NCI-H774 (cell line): ENCODE measurements at regions not wholly inside any gene's neighbourhood (a gene's known extent, or its start where the extent isn't known, plus 50 kb on each side); places are given as distances from the start of the nearest gene placed in this dataset.

ENCODE experiments used
- DNase-seq: peaks from one replicate; lab custom pipeline; 2025; lab: John Stamatoyannopoulos, UW

DNA sequence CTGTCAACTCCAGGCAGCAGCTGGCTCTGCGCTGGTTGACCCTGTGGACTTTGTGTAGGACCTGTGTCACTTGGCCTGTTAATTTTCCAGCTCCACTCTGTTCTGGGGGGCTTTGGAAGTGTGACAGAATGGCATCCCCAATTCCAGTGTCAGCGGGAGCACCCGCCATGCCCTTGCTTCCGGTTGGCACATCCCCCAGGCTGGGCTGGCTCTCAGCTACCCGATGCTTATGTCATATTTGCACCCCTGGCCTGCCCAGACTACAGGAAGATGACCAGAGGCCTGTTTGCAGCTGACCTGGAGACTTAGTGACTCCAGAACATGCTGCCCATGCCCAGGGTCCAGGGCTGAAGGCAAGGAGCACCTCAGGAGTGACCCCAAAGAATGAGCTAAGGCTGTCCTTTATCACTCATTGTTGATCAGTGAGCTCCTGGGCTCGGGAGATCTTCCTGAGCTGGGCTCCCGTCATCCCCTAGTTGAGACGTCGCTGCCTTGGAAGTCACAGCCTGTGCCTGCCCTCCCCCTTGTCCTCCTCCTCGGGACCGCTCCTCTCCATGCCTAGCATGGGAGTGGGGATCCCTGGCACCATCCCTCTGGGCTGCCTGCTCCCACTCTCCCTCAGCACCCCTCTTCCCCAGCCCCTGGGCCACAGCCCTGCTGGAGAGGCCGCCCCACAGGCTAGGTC lies 163.4 kb upstream of the RTL1 start:
- no peak for DNase-seq

- DNase-seq: no peak
Measured at GRCh38 chr14:101068313-101069227, 165.0 kb upstream of the RTL1 start.

GRCh38 chr14:101069228-101069549 lies 165.7 kb upstream of the RTL1 start:
- DNase-seq: no peak

- no peak for DNase-seq
Measured at GRCh38 chr14:101069666-101070362, 166.3 kb upstream of the RTL1 start.

GRCh38 chr14:101070540-101071492 lies 167.3 kb upstream of the RTL1 start:
- no peak for DNase-seq

GRCh38 chr14:101071493-101071906 lies 168.0 kb upstream of the RTL1 start:
- DNase-seq: no peak

- DNase-seq: no peak
Measured at GRCh38 chr14:101072070-101072469, 168.5 kb upstream of the RTL1 start.

DNA sequence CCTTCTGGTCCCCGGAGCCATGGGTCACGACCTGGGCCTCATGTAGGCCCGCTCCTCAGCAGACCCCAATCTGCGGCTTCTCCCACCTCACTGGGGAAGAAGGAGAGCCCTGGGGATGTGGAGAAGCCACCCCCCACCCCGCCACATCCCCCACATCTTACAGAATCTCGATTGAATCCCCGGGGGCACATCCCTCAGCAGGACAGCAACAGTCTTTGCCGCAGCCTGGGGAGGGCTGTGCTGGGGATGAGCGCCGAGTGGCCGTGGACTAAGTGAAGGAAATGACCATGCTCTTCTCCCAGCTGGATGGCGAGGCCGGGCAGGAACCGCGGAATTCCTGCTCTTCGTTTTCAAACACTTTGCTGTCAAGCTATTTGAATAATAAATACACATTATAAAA lies 169.0 kb upstream of the RTL1 start:
- DNase-seq: no peak

DNA sequence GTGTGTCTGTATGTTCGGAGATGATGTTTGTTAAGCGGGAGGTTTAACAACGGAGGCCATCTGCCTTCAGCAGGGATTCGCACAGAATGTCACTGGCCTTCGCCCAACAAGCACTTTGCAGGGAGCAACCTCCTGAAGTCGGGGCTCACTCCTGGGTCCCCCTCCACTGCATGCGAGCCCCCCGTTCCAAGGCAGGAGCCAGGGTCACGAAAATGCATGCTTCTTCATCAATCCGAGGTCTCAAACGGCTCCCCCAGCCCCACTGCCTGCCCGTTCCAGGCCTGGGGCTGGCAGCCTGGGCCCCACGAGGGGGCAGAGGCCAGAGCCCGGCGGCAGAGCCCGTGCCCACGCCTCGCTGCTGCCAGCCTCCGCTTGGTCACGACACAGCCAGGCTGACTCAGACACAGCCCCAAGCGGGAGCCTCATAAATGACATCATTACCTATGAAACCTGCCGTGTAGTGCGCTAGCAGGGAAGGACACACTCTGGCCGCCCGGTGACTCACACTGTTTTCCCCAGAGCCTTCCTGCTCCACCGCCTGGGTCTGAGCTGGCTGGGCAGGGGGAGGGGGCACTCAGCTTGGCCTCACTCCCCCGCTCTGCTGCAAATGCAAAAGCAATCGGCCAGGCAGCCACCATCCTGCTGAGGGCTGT lies 169.5 kb upstream of the RTL1 start:
- DNase-seq: peak; percentile 35

DNA sequence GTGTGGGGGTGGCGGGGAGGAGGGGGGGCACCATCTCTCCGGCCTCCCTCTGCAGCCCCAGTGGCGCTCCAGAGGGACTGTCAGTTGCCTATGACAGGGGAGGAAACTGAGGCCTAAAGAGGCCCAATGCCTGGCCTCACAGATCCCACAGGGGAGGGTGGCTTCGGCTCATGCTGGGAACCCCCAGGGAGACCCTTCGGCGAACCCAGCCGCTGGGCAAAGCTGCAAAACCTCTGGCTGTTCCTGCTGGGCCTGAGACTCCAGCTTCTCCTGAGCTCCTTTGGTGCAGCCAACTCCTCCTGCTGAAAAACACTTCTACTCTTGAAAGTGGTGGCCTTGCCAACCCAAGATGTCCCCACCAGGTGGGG lies 170.1 kb upstream of the RTL1 start:
- no peak for DNase-seq

DNA sequence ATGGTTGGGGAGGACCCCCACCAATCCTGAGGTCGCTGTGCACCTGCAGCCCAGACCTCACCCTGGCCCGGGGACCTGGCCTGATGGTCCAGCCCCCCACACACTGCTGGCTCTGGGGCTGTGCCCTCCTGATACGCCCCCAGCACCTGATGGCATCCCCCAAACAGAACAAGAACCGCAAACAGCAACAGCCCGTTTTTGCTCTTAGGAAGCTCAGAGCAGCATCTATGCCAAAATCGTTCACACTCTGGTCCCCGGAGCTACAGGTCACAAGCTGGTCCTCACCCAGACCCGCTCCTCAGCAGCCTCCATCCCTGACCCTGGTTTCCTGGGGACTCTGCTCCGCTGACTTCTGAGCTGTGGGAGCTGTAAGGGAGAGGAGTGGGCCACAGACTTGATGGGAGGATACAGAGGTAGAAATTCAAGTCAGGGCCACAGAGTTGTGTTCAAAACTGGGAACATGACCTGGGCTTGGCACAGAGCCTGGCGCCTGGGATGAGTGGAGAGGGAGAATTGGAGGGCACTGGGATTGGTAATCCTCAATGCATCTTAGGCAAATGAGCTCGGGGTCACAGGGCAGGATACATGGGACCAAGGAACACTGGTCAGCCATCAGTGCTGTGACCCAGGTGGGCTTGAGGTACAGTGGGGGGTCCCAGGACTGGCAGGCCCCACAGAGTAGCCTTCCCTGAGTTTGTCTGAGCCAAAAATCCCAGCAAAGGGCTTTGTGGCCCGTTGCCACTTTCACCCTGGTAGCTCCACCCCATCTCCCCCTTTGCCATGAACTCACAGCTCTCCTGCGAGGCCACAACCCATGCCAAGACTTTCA lies 170.9 kb upstream of the RTL1 start:
- DNase-seq: no peak

DNA sequence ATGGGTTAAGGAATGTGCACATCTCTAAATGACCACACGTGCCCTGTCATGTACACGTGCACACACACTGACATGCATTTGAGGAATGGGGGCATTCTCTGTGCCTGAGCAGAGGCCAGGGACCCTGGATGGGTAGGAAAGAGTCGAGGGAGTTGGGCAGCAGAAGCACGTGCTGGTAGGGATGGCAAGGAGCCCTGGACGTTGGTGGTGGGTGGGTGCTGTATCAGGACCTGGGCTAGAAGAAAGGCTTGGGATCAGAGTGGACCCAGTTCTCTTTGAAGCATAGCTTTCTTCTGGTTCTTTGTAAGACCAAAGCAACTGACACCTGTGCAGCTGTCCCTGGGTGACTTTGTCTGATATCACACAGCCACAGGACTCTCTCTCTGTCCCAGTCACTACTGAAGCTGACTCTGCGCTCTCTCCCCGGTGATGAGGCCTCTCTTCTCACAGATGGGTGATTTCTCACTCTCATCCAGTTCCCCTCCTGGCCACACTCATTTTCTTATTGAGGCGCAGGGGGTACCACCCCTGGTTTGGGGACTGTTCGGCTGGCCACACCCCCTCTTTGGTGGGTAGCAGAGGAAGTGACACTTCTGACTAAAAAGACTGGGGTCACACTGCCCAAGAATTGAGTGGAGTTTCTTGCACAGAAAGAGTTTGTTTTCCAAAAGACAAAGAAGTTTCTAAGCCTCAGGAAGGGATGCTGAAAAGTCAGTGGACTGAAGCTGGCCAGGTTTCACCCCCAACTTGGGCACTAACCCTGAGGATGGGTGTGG lies 171.7 kb upstream of the RTL1 start:
- no peak for DNase-seq

GRCh38 chr14:101075801-101076413 lies 172.4 kb upstream of the RTL1 start:
- no peak for DNase-seq

DNA sequence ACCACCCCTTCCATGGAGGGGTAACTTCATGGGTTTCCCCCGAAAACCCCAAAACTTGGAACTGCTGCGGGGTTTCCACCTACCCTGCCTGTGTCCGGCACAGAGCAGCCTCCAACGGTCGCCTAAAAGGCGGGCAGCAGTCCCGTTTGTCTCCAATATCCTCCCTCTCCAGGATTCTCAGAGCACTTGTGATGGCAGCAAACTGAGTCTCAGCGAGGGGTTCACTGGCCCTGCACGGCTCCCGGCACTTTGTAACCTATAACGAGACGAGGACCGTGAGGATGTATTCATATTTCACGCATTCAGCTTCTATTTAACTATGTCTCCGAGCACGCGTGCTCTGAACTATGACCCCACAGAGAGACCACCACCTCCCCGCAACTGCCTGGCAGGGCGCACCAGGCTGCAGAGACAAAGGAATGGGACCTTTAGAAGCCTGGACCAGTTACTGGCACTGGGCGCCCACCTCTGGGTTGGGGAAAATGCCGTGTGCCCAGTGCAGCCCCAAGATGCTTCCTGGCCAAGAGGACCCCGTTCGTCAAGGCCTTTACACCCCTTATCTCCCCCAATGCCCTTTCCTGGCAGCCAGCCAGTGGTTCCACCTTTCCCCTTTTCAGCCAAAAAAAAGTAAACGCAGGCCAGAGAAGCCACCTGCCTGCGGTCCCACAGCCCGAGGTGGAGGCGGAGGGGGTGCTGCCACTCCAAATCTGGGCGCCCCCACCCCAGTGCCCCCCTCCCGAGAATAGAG lies 173.1 kb upstream of the RTL1 start:
- DNase-seq: no peak

GRCh38 chr14:101077481-101078074 lies 174.1 kb upstream of the RTL1 start:
- DNase-seq: no peak

DNA sequence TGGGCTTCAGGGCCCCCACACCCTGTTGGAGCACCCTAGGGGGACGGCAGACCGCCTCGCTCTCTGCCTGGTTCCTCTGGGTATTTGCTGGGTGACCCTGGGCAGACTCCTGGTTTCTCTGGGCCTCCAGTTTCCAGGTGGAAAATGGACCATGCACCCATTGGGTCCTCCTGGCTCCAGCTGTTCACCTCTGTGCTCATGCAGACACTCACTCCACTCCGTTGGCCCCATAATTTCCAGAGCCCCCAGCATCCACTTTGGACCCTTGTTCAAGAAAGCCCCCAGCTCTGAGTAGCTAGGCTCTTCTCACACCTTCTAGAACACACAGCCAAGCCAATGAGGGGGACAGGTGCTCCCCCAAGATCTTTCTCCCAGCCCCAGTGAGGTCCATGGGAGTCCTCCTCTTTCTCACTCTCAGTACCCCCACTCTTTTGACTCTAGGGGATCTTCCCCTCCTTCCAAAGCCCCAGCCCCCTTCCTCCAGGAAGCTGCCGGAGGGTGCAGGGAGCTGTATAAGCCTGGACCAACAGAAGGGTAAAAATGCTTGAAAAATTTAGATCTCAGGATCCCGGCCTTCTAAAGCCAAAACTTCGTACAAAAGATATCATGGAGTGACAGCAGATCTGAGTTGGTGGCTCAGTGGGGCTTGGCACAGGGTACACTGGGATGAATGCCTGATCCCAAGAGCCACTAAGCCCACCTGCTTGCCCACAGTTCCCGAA lies 174.8 kb upstream of the RTL1 start:
- no peak for DNase-seq

GRCh38 chr14:101078892-101079221 lies 175.3 kb upstream of the RTL1 start:
- DNase-seq: no peak
